Adrenal gland (tissue), 9 donors: ENCODE measurements at regions not wholly inside any gene's neighbourhood (a gene's known extent, or its start where the extent isn't known, plus 50 kb on each side); places are given as distances from the start of the nearest gene placed in this dataset.

Experiments used
- DNase-seq, 7 donors: peaks; one replicate each; pipeline ENCODE4 v3.0.0-alpha.2; 2019 to 2020
- H3K27ac ChIP-seq, 5 donors: fragments of 200-600 bp; sonication (generic) in 4 of 5; 1 replicate in 3 of 5; 2 replicates in 2 of 5; pipeline versions ENCODE4 v1.5.1 to v1.8.0; 2016 to 2020; ENCODE audit warnings: mild to moderate bottlenecking in 1 of 5
- H3K27me3 ChIP-seq: fragments of 200-600 bp; 2 replicates; pipeline ENCODE4 v1.8.0; 2021
- H3K36me3 ChIP-seq, 2 donors: fragments of 200-600 bp; replicated peaks in 1 of 2; 1 replicate in 1 of 2; 2 replicates in 1 of 2; pipeline versions ENCODE4 v1.5.1 to v1.8.0; 2018 to 2022
- H3K4me1 ChIP-seq, 2 donors: fragments of 200-600 bp; replicated peaks in 1 of 2; 1 replicate in 1 of 2; 2 replicates in 1 of 2; pipeline versions ENCODE4 v1.5.1 to v1.8.0; 2018 to 2021
- H3K4me3 ChIP-seq, 4 donors: fragments of 200-600 bp; sonication (generic) in 3 of 4; one replicate each; pipeline ENCODE4 v1.5.1; 2016 to 2018
- H3K9me3 ChIP-seq, 3 donors: fragments of 200-600 bp; sonication (generic) in 1 of 3; replicated peaks in 1 of 3; 1 replicate in 2 of 3; 2 replicates in 1 of 3; pipeline versions ENCODE4 v1.5.1 to v1.8.0; 2016 to 2021
- POLR2A ChIP-seq, 2 donors: fragments of 450-650 bp; IDR thresholded peaks; one replicate each; pipeline ENCODE4 v1.6.1; 2017; ENCODE audit warnings: antibody characterized with exemption in 2 of 2, mild to moderate bottlenecking in 2 of 2, moderate library complexity in 1 of 2
- WGBS, 4 donors: extraction: QIAGEN DNeasy Blood & Tissue Kit in 2 of 4; methylation state at CpG; one replicate each; pipeline versions ENCODE4 v1.1.5 to v1.1.7; 2013 to 2017; 5-methylcytosine and 5-hydroxymethylcytosine counted together
- intact Hi-C, 2 donors: fragments of 100-400 bp; cut with DNase I; formaldehyde crosslinking; loops; one replicate each; pipeline versions ENCODE4 v1.14.1 to v1.15.0; 2022 to 2023
- TF ChIP-seq, protein P1 (sequence below), 6 experiments: fragments of 450-650 bp in 4 of 6; fragments of 200-600 bp in 2 of 6; sonication (generic) in 1 of 6; IDR thresholded peaks; 1 replicate in 5 of 6; 2 replicates in 1 of 6; pipeline versions ENCODE4 v1.5.1 to v1.8.0; 2016 to 2021; ENCODE audit warnings: antibody characterized with exemption in 6 of 6, mild to moderate bottlenecking in 2 of 6, moderate library complexity in 1 of 6
- donor health status: healthy with polysubstance abuse.
- donor health status: Bipolar disorder and iron deficiency.
- donor health status: DM: yes; HTN: yes; CAD: no.
- donor health status: DM: no; HTN: no; CAD: no.
- donor health status: DM: no; HTN: no; CAD: no.

DNA sequence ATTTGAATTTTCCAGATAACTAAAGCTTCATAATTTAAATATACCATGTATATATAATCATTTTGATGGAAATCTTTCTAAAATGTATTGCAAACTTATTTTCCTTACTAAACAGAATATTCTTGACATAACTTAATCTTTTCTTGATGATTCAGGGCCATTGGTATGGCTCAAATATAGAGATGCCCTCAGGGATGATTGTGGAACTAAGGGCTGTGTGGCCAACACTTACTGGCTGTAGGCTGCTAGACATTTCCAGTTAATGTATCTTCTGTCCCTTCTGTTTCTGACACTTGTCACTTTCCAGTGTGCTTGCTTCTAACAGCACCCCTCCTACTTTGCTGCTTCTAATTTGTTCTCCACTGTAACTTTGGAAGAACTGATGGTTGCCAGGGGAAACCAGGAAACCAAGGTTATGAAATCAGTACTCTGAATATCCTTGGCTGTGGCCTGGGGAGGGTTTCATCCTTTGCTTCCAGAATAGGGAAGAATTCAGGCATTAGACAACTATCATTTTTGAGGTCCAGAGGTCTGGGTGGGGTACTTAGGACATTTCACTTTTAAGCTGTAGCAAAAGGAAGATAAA is 697.2 kb downstream of the ETS1 start:
- no peak overlapping the region for H3K27ac ChIP-seq
- no peaks in the 10 kb centered on the region for H3K9me3 ChIP-seq
- no peak for TF ChIP-seq POLR2A (IDR thresholded peaks at IDR 0.05)
- TF ChIP-seq, protein P1, sequence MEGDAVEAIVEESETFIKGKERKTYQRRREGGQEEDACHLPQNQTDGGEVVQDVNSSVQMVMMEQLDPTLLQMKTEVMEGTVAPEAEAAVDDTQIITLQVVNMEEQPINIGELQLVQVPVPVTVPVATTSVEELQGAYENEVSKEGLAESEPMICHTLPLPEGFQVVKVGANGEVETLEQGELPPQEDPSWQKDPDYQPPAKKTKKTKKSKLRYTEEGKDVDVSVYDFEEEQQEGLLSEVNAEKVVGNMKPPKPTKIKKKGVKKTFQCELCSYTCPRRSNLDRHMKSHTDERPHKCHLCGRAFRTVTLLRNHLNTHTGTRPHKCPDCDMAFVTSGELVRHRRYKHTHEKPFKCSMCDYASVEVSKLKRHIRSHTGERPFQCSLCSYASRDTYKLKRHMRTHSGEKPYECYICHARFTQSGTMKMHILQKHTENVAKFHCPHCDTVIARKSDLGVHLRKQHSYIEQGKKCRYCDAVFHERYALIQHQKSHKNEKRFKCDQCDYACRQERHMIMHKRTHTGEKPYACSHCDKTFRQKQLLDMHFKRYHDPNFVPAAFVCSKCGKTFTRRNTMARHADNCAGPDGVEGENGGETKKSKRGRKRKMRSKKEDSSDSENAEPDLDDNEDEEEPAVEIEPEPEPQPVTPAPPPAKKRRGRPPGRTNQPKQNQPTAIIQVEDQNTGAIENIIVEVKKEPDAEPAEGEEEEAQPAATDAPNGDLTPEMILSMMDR (IDR thresholded peaks at IDR 0.05) = no peak
- no peaks in the 10 kb centered on the region for H3K36me3 ChIP-seq
- no peaks in the 10 kb centered on the region for H3K4me1 ChIP-seq
- no peak overlapping the region for H3K4me3 ChIP-seq
- no peak for DNase-seq
- H3K27me3 ChIP-seq = no peaks in the 10 kb centered on the region
- intact Hi-C loops = no loop called here

DNA sequence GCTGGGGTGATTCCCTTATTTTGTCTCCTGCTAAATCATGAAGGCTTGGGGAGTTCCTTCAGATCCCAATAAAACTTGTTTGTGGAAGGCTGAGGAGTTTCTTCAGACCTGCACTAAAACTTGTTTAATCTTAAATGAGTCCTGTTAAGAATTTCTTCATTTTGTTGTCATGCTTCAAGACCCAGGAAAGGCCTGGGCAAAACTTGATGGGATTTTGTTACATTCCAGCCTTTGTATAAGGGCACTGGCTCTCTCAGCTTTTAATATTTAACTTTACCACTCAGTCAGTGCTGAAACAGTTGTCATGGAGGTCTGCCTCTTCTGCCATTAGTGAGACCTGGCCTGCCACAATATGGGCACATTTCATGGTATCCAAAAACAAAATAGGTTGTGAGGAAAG is 699.0 kb downstream of the ETS1 start:
- intact Hi-C loops = no loop called here
- TF ChIP-seq, protein P1 (IDR thresholded peaks at IDR 0.05) = no peak
- TF ChIP-seq POLR2A (IDR thresholded peaks at IDR 0.05) = no peak
- no peak overlapping the region for H3K27ac ChIP-seq
- no peaks in the 10 kb centered on the region for H3K36me3 ChIP-seq
- no peak overlapping the region for H3K4me3 ChIP-seq
- no peaks in the 10 kb centered on the region for H3K9me3 ChIP-seq
- no peak for DNase-seq
- no peaks in the 10 kb centered on the region for H3K27me3 ChIP-seq
- no peaks in the 10 kb centered on the region for H3K4me1 ChIP-seq

- WGBS, 4 donors = 18 to 29% (median 24%) methylated on average over 2 of the region's 2 CpGs
- Histone ChIP-seq H3K36me3 (no peaks in the 10 kb centered on the region), H3K4me3 (no peak overlapping the region), H3K4me1 (no peaks in the 10 kb centered on the region), H3K9me3 (no peaks in the 10 kb centered on the region), H3K27ac (no peak overlapping the region), H3K27me3 (no peaks in the 10 kb centered on the region)
- DNase-seq = no peak
- TF ChIP-seq, protein P1 (IDR thresholded peaks at IDR 0.05) = no peak
- TF ChIP-seq POLR2A (IDR thresholded peaks at IDR 0.05) = no peak
- intact Hi-C loops = no loop called here
These were observed 712.2 kb downstream of the ETS1 start for GRCh38 chr11:127875131-127875530.

- intact Hi-C loops = no loop called here
- TF ChIP-seq, protein P1 (IDR thresholded peaks at IDR 0.05) = no peak
- TF ChIP-seq POLR2A (IDR thresholded peaks at IDR 0.05) = no peak
These were observed 713.9 kb downstream of the ETS1 start for GRCh38 chr11:127873478-127873877.

More at GRCh38 chr11:127873478-127873877, 713.9 kb downstream of the ETS1 start:
- no peaks in the 10 kb centered on the region for H3K27me3 ChIP-seq
- H3K4me3 ChIP-seq = no peak overlapping the region
- DNase-seq = no peak
- no peaks in the 10 kb centered on the region for H3K4me1 ChIP-seq
- H3K27ac ChIP-seq = no peak overlapping the region
- H3K9me3 ChIP-seq = no peaks in the 10 kb centered on the region
- H3K36me3 ChIP-seq = no peaks in the 10 kb centered on the region
